ENCODE measurements at regions not wholly inside any gene's neighbourhood (a gene's known extent, or its start where the extent isn't known, plus 50 kb on each side); places are given as distances from the start of the nearest gene placed in this dataset.

DNA sequence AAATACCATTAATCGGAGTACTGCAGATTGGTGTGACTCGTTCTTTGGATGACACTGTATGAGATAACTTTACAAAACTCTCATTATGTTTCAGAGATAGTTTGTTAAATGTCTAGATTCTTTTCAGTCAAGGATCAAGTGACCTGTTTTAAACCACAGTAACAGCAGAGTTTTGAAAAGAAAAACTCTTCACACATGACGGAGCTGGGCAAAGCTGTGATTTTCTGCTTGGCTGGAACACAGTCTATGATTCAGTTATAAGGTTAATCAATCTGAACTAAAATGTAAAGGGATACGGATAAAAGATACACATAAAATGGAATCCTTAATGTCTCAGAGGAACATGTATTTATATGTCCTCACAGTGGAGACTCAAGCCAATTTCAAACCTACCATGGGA lies 573.2 kb downstream of the PRKD1 start:
- Histone ChIP-seq H3K9ac (ENCODE audit: insufficient read depth, low read length, poor library complexity, severe bottlenecking) (no peak overlapping the region), H3K4me1 (ENCODE audit: control insufficient read depth in 1 of 2, insufficient read depth in 2 of 2, low read length in 2 of 2) (no peaks in the 10 kb centered on the region), H3K4me2 (replicated peaks; ENCODE audit: extremely low read depth, low read length, poor library complexity, severe bottlenecking) (no peak overlapping the region), H3K4me3 (replicated peaks in 1 of 3; ENCODE audit: low read depth in 2 of 3, low read length in 3 of 3) (no peak overlapping the region), H3K27ac (ENCODE audit: low read depth in 1 of 2, low read length in 2 of 2) (no peak overlapping the region), H3K27me3 (ENCODE audit: control insufficient read depth in 2 of 2, insufficient read depth in 2 of 2, low read length in 2 of 2) (no peaks in the 10 kb centered on the region), H2AFZ (ENCODE audit: insufficient read depth, low read depth, low read length, poor library complexity, severe bottlenecking) (no peak overlapping the region), H3K9me3 (replicated peaks in 1 of 2; ENCODE audit: control insufficient read depth in 1 of 2, insufficient read depth in 1 of 2, low read length in 2 of 2) (no peaks in the 10 kb centered on the region), H3K36me3 (replicated peaks in 1 of 2; ENCODE audit: control insufficient read depth in 1 of 2, insufficient read depth in 2 of 2, low read length in 2 of 2) (no peaks in the 10 kb centered on the region), H3K79me2 (ENCODE audit: insufficient read depth, low read length) (no peaks in the 10 kb centered on the region), H4K20me1 (ENCODE audit: insufficient read depth, low read length) (no peaks in the 10 kb centered on the region)
- peaks cover 0 to 1% (median 0%) of the 10 kb centered on the region in 3 donors for H3K27me3 Mint-ChIP-seq (ENCODE audit: low read depth in 3 of 3)
- intact Hi-C loops (cut with micrococcal nuclease), result no loop called here
- no peaks in the 10 kb centered on the region for H3K36me3 Mint-ChIP-seq
- TF ChIP-seq, protein P1, sequence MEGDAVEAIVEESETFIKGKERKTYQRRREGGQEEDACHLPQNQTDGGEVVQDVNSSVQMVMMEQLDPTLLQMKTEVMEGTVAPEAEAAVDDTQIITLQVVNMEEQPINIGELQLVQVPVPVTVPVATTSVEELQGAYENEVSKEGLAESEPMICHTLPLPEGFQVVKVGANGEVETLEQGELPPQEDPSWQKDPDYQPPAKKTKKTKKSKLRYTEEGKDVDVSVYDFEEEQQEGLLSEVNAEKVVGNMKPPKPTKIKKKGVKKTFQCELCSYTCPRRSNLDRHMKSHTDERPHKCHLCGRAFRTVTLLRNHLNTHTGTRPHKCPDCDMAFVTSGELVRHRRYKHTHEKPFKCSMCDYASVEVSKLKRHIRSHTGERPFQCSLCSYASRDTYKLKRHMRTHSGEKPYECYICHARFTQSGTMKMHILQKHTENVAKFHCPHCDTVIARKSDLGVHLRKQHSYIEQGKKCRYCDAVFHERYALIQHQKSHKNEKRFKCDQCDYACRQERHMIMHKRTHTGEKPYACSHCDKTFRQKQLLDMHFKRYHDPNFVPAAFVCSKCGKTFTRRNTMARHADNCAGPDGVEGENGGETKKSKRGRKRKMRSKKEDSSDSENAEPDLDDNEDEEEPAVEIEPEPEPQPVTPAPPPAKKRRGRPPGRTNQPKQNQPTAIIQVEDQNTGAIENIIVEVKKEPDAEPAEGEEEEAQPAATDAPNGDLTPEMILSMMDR (IDR thresholded peaks at IDR 0.05), result no peak
- H3K27ac Mint-ChIP-seq, result no peak overlapping the region
- no peak overlapping the region for H3K4me3 Mint-ChIP-seq
- DNase-seq, result no peak
- no peaks in the 10 kb centered on the region for H3K9me3 Mint-ChIP-seq
- H3K4me1 Mint-ChIP-seq, result no peaks in the 10 kb centered on the region
- no CpG with 5 or more reads among the region's 4 CpGs for WGBS (ENCODE audit: insufficient coverage)

DNA sequence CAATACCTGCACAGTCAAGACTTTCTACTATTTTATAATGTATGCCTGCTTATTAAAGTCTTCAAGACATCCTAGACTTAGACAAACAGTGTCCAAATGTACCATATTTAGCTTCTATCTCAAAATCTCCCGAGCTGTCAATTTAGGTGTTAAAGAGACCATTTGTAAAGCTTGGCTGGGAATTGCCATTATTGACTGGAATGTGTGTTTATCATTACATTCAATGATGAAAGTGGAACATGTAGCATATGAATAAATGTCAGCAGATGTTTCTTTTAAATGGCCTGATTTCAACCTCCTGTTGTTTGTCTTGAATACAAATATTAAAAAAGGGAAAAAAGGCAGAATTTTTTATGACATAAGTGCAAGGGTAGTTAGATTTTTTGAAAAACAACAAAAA lies 572.3 kb downstream of the PRKD1 start:
- Histone ChIP-seq H3K27me3 (ENCODE audit: control insufficient read depth in 2 of 2, insufficient read depth in 2 of 2, low read length in 2 of 2) (no peaks in the 10 kb centered on the region), H3K27ac (ENCODE audit: low read depth in 1 of 2, low read length in 2 of 2) (no peak overlapping the region), H3K4me3 (replicated peaks in 1 of 3; ENCODE audit: low read depth in 2 of 3, low read length in 3 of 3) (no peak overlapping the region), H4K20me1 (ENCODE audit: insufficient read depth, low read length) (no peaks in the 10 kb centered on the region), H3K9me3 (replicated peaks in 1 of 2; ENCODE audit: control insufficient read depth in 1 of 2, insufficient read depth in 1 of 2, low read length in 2 of 2) (no peaks in the 10 kb centered on the region), H3K79me2 (ENCODE audit: insufficient read depth, low read length) (no peaks in the 10 kb centered on the region), H3K36me3 (replicated peaks in 1 of 2; ENCODE audit: control insufficient read depth in 1 of 2, insufficient read depth in 2 of 2, low read length in 2 of 2) (no peaks in the 10 kb centered on the region), H2AFZ (ENCODE audit: insufficient read depth, low read depth, low read length, poor library complexity, severe bottlenecking) (no peak overlapping the region), H3K4me1 (ENCODE audit: control insufficient read depth in 1 of 2, insufficient read depth in 2 of 2, low read length in 2 of 2) (no peaks in the 10 kb centered on the region), H3K9ac (ENCODE audit: insufficient read depth, low read length, poor library complexity, severe bottlenecking) (no peak overlapping the region), H3K4me2 (replicated peaks; ENCODE audit: extremely low read depth, low read length, poor library complexity, severe bottlenecking) (no peak overlapping the region)
- no peaks in the 10 kb centered on the region for H3K4me1 Mint-ChIP-seq
- H3K4me3 Mint-ChIP-seq, result no peak overlapping the region
- TF ChIP-seq, protein P1 (IDR thresholded peaks at IDR 0.05), result no peak
- H3K27me3 Mint-ChIP-seq (ENCODE audit: low read depth in 3 of 3), result peaks cover 0 to 1% (median 0%) of the 10 kb centered on the region in 3 donors
- H3K27ac Mint-ChIP-seq, result no peak overlapping the region
- no CpG with 5 or more reads among the region's 1 CpG for WGBS (ENCODE audit: insufficient coverage)
- no peak for DNase-seq
- intact Hi-C loops (cut with micrococcal nuclease), result no loop called here
- H3K9me3 Mint-ChIP-seq, result no peaks in the 10 kb centered on the region
- H3K36me3 Mint-ChIP-seq, result no peaks in the 10 kb centered on the region
